ENCODE measurements at regions not wholly inside any gene's neighbourhood (a gene's known extent, or its start where the extent isn't known, plus 50 kb on each side); places are given as distances from the start of the nearest gene placed in this dataset.

DNA sequence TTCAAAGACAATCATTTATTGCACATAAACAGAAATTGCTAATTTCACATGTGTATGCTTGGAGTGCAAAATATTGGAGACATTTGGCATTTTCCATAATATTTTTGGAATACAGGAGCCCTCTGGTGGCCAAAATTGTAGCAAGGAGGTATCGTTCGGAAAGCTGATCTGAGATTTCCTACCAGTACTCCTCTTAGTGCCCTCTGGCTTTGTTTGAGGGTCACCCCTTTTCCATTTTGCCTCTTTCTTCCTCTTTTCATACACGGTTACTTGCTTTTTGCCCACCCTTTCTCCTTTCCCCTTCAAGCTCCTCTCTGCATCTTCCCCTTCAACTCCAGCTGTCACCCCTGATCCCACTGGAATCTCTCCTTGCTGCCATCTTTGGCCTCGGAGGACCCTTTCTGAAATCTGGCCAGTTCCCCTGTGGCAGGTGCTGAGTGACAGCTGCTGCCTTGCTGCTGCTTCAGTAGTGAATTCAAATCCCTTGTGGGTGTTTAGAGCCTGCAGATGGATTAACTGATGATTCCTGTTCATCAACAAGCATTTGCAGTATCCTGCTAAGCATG is 164.6 kb upstream of the PARP11 start:
- no peaks in the 10 kb centered on the region for H4K20me1 ChIP-seq (ENCODE audit: insufficient read depth, low read length)
- no peaks in the 10 kb centered on the region for H3K79me2 ChIP-seq (ENCODE audit: insufficient read depth, low read length)
- intact Hi-C loops (cut with micrococcal nuclease): loop anchor here (5.0 to 10.0 kb wide), 2 partner anchors 151 to 153 kb away; no protein-coding TSS in a partner anchor
- no peak overlapping the region for H3K4me2 ChIP-seq (replicated peaks; ENCODE audit: extremely low read depth, low read length, poor library complexity, severe bottlenecking)
- H3K9me3 ChIP-seq (replicated peaks in 1 of 2; ENCODE audit: control insufficient read depth in 1 of 2, insufficient read depth in 1 of 2, low read length in 2 of 2): no peaks in the 10 kb centered on the region
- no peaks in the 10 kb centered on the region for H3K27me3 ChIP-seq (ENCODE audit: control insufficient read depth in 2 of 2, insufficient read depth in 2 of 2, low read length in 2 of 2)
- H3K27ac ChIP-seq (ENCODE audit: low read depth in 1 of 2, low read length in 2 of 2): no peak overlapping the region
- H3K9me3 Mint-ChIP-seq: no peaks in the 10 kb centered on the region
- H3K4me1 ChIP-seq (ENCODE audit: control insufficient read depth in 1 of 2, insufficient read depth in 2 of 2, low read length in 2 of 2): peaks cover 21 to 27% of the 10 kb centered on the region in 2 donors
- no peaks in the 10 kb centered on the region for H3K36me3 ChIP-seq (replicated peaks in 1 of 2; ENCODE audit: control insufficient read depth in 1 of 2, insufficient read depth in 2 of 2, low read length in 2 of 2)
- H3K4me3 Mint-ChIP-seq: peak overlapping the region in 1 of 2 donors; percentile 44
- H3K4me3 ChIP-seq (replicated peaks in 1 of 3; ENCODE audit: low read depth in 2 of 3, low read length in 3 of 3): no peak overlapping the region
- H2AFZ ChIP-seq (ENCODE audit: insufficient read depth, low read depth, low read length, poor library complexity, severe bottlenecking): no peak overlapping the region
- no peak overlapping the region for H3K9ac ChIP-seq (ENCODE audit: insufficient read depth, low read length, poor library complexity, severe bottlenecking)
- no peaks in the 10 kb centered on the region for H3K36me3 Mint-ChIP-seq
- H3K27ac Mint-ChIP-seq: no peak overlapping the region
- peak in 2 of 3 donors; percentile 18 to 19 for DNase-seq
- H3K4me1 Mint-ChIP-seq: peaks cover 25% of the 10 kb centered on the region
- TF ChIP-seq, protein P1, sequence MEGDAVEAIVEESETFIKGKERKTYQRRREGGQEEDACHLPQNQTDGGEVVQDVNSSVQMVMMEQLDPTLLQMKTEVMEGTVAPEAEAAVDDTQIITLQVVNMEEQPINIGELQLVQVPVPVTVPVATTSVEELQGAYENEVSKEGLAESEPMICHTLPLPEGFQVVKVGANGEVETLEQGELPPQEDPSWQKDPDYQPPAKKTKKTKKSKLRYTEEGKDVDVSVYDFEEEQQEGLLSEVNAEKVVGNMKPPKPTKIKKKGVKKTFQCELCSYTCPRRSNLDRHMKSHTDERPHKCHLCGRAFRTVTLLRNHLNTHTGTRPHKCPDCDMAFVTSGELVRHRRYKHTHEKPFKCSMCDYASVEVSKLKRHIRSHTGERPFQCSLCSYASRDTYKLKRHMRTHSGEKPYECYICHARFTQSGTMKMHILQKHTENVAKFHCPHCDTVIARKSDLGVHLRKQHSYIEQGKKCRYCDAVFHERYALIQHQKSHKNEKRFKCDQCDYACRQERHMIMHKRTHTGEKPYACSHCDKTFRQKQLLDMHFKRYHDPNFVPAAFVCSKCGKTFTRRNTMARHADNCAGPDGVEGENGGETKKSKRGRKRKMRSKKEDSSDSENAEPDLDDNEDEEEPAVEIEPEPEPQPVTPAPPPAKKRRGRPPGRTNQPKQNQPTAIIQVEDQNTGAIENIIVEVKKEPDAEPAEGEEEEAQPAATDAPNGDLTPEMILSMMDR (IDR thresholded peaks at IDR 0.05): peak; percentile 68
- WGBS (ENCODE audit: insufficient coverage): 31% methylated on average over 4 of the region's 4 CpGs
- peaks cover 3 to 18% (median 11%) of the 10 kb centered on the region in 3 donors for H3K27me3 Mint-ChIP-seq (ENCODE audit: low read depth in 3 of 3)

- intact Hi-C loops (cut with micrococcal nuclease): loop anchor here (5.0 to 10.0 kb wide), 2 partner anchors 149 to 152 kb away; no protein-coding TSS in a partner anchor
- Histone ChIP-seq H4K20me1 (ENCODE audit: insufficient read depth, low read length) (no peaks in the 10 kb centered on the region), H3K4me2 (replicated peaks; ENCODE audit: extremely low read depth, low read length, poor library complexity, severe bottlenecking) (no peak overlapping the region), H3K27ac (ENCODE audit: low read depth in 1 of 2, low read length in 2 of 2) (no peak overlapping the region), H3K79me2 (ENCODE audit: insufficient read depth, low read length) (no peaks in the 10 kb centered on the region), H3K36me3 (replicated peaks in 1 of 2; ENCODE audit: control insufficient read depth in 1 of 2, insufficient read depth in 2 of 2, low read length in 2 of 2) (no peaks in the 10 kb centered on the region), H2AFZ (ENCODE audit: insufficient read depth, low read depth, low read length, poor library complexity, severe bottlenecking) (peak overlapping the region; percentile 12), H3K4me3 (replicated peaks in 1 of 3; ENCODE audit: low read depth in 2 of 3, low read length in 3 of 3) (no peak overlapping the region), H3K9ac (ENCODE audit: insufficient read depth, low read length, poor library complexity, severe bottlenecking) (peak overlapping the region; percentile 22), H3K27me3 (ENCODE audit: control insufficient read depth in 2 of 2, insufficient read depth in 2 of 2, low read length in 2 of 2) (no peaks in the 10 kb centered on the region), H3K4me1 (ENCODE audit: control insufficient read depth in 1 of 2, insufficient read depth in 2 of 2, low read length in 2 of 2) (peaks cover 25 to 31% of the 10 kb centered on the region in 2 donors), H3K9me3 (replicated peaks in 1 of 2; ENCODE audit: control insufficient read depth in 1 of 2, insufficient read depth in 1 of 2, low read length in 2 of 2) (no peaks in the 10 kb centered on the region)
- peak; percentile 44 to 73 (median 47) for DNase-seq
- WGBS (ENCODE audit: insufficient coverage): 92% methylated on average over 2 of the region's 9 CpGs
- H3K4me3 Mint-ChIP-seq: no peak overlapping the region
- peaks cover 30% of the 10 kb centered on the region for H3K4me1 Mint-ChIP-seq
- H3K9me3 Mint-ChIP-seq: no peaks in the 10 kb centered on the region
- H3K36me3 Mint-ChIP-seq: peaks cover 0 to 1% of the 10 kb centered on the region in 2 donors
- peak overlapping the region in 3 of 7 donors; percentile 15 to 81 (median 42) for H3K27ac Mint-ChIP-seq
- peaks cover 6 to 19% (median 17%) of the 10 kb centered on the region in 3 donors for H3K27me3 Mint-ChIP-seq (ENCODE audit: low read depth in 3 of 3)
- TF ChIP-seq, protein P1 (IDR thresholded peaks at IDR 0.05): no peak
Measured at GRCh38 chr12:4036671-4037271, 163.6 kb upstream of the PARP11 start.
